WERI-Rb-1 (cell line): ENCODE measurements at regions not wholly inside any gene's neighbourhood (a gene's known extent, or its start where the extent isn't known, plus 50 kb on each side); places are given as distances from the start of the nearest gene placed in this dataset.

Source experiments
- DNase-seq: peaks from one replicate; pipeline ENCODE4 v3.0.0-alpha.2; 2020
- H3K27ac ChIP-seq: fragments of 250-450 bp; sonication (Bioruptor Pico); 2 replicates; pipeline ENCODE4 v1.5.1; 2020; ENCODE audit warnings: mild to moderate bottlenecking, moderate library complexity
- H3K27me3 ChIP-seq: fragments of 250-450 bp; sonication (Bioruptor Pico); 2 replicates; pipeline ENCODE4 v1.5.1; 2021; ENCODE audit warnings: mild to moderate bottlenecking, low read depth, moderate library complexity; ENCODE audit not compliant: insufficient read depth, severe bottlenecking
- H3K36me3 ChIP-seq: fragments of 250-450 bp; sonication (Bioruptor Pico); 2 replicates; pipeline ENCODE4 v1.5.1; 2020; ENCODE audit warnings: mild to moderate bottlenecking, moderate library complexity
- H3K4me3 ChIP-seq: 2 replicates; pipeline ENCODE4 v1.5.1; 2011; ENCODE audit warnings: low read depth, mild to moderate bottlenecking, control low read depth, low read length
- H3K9me3 ChIP-seq: fragments of 250-450 bp; sonication (Bioruptor Pico); 2 replicates; pipeline ENCODE4 v1.5.1; 2021; ENCODE audit warnings: mild to moderate bottlenecking, moderate library complexity; ENCODE audit not compliant: severe bottlenecking
- TF ChIP-seq, protein P1 (sequence below): IDR thresholded peaks from 2 replicates; pipeline ENCODE4 v1.5.1; 2011; ENCODE audit warnings: low read depth, mild to moderate bottlenecking, control low read depth, inconsistent platforms, low read length

DNA sequence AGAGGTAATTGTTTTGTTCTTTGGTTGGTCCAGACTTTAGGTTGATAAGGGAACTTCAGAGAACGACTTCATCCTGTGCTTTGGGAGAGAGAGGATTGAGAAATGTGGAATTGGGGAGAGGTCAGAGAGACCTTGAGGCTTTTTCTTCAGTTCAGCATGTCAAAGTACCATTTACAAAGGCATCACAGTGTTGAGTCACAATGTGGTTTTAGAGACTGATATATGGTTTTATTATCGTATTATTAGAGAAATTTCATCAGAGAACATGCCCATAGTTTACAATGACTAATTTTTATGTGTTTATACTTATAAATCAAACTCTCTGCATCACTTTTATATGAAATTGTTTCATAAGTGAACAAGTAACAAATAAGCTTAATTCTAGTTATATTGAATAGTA is 626.6 kb downstream of the DSC3 start:
- no peak overlapping the region for H3K27ac ChIP-seq
- H3K9me3 ChIP-seq: no peaks in the 10 kb centered on the region
- H3K4me3 ChIP-seq: no peak overlapping the region
- TF ChIP-seq, protein P1, sequence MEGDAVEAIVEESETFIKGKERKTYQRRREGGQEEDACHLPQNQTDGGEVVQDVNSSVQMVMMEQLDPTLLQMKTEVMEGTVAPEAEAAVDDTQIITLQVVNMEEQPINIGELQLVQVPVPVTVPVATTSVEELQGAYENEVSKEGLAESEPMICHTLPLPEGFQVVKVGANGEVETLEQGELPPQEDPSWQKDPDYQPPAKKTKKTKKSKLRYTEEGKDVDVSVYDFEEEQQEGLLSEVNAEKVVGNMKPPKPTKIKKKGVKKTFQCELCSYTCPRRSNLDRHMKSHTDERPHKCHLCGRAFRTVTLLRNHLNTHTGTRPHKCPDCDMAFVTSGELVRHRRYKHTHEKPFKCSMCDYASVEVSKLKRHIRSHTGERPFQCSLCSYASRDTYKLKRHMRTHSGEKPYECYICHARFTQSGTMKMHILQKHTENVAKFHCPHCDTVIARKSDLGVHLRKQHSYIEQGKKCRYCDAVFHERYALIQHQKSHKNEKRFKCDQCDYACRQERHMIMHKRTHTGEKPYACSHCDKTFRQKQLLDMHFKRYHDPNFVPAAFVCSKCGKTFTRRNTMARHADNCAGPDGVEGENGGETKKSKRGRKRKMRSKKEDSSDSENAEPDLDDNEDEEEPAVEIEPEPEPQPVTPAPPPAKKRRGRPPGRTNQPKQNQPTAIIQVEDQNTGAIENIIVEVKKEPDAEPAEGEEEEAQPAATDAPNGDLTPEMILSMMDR: no peak
- no peak for DNase-seq
- H3K36me3 ChIP-seq: no peaks in the 10 kb centered on the region
- no peaks in the 10 kb centered on the region for H3K27me3 ChIP-seq

- no peak overlapping the region for H3K4me3 ChIP-seq
- TF ChIP-seq, protein P1: no peak
Measured at GRCh38 chr18:30409120-30409519, 633.4 kb downstream of the DSC3 start.

GRCh38 chr18:30406728-30407127 is 635.8 kb downstream of the DSC3 start:
- TF ChIP-seq, protein P1: no peak
- Histone ChIP-seq H3K9me3 (peaks cover 3% of the 10 kb centered on the region), H3K27me3 (no peaks in the 10 kb centered on the region), H3K36me3 (no peaks in the 10 kb centered on the region), H3K27ac (no peak overlapping the region), H3K4me3 (no peak overlapping the region)
- DNase-seq: no peak

More at GRCh38 chr18:30409120-30409519, 633.4 kb downstream of the DSC3 start:
- Histone ChIP-seq H3K27me3 (no peaks in the 10 kb centered on the region), H3K9me3 (peaks cover 3% of the 10 kb centered on the region), H3K36me3 (no peaks in the 10 kb centered on the region), H3K27ac (no peak overlapping the region)
- no peak for DNase-seq

DNA sequence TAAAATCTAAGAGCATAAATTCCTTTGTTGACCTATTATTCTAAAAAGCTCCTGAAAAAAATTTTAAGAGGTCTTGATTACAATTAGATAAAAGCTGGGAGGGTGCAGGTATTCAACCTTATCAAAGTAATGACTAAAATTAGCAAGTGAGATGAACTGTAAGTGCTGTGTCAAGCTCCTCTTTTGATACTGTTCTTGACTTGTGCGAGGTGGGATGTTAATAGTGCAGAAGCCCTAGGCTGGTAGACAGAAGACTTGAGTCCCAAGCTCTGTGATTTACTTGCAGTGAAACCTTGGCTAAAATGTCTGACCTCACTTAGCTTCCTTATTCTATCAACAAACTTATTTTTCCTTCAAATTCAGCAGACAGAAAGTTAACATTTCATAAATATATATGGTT is 637.5 kb downstream of the DSC3 start:
- Histone ChIP-seq H3K27me3 (no peaks in the 10 kb centered on the region), H3K4me3 (no peak overlapping the region), H3K27ac (no peak overlapping the region), H3K9me3 (peaks cover 3% of the 10 kb centered on the region), H3K36me3 (no peaks in the 10 kb centered on the region)
- DNase-seq: no peak
- TF ChIP-seq, protein P1: no peak

DNA sequence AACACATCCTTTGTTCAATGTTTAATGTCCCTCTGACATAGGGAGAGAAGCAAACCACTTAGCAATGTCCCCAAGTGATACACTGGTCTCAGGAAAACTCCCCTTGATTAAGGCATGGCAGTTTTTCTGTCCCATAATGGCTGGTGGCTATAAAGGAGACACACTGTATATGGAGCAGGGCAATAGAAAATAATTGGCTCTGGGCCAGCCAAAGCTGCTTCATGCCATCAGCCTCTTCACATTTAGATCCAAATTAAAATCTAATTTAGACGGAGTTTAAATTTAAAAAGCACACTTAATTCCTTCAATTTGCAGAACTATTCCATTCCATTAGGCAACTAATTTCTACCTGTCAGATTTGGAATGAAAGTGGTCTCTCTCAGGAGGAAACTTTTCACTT is 638.1 kb downstream of the DSC3 start:
- no peaks in the 10 kb centered on the region for H3K27me3 ChIP-seq
- H3K36me3 ChIP-seq: no peaks in the 10 kb centered on the region
- TF ChIP-seq, protein P1: no peak
- H3K9me3 ChIP-seq: peaks cover 1% of the 10 kb centered on the region
- no peak for DNase-seq
- H3K27ac ChIP-seq: no peak overlapping the region
- no peak overlapping the region for H3K4me3 ChIP-seq

DNA sequence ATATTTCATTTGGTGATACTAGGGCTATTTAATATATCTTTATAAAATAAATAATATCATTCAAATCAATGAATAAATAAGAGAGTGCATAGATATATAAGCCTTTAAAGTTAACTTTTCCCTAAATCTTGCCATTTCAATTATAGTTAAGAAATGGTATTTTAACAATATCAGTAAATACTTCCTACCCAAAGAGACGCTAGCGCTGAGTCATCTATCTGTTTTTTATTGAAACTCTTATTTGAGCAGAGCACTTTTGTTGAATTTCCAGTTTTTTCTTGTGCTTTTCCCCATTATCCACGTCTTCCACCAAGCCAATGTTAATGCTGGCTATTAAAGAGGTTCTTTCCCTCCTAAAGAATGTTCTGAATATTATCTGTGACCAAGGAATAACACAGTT is 639.3 kb downstream of the DSC3 start:
- TF ChIP-seq, protein P1: no peak
- Histone ChIP-seq H3K36me3 (no peaks in the 10 kb centered on the region), H3K9me3 (no peaks in the 10 kb centered on the region), H3K27me3 (no peaks in the 10 kb centered on the region), H3K4me3 (no peak overlapping the region), H3K27ac (no peak overlapping the region)
- DNase-seq: no peak
